ENCODE measurements at regions not wholly inside any gene's neighbourhood (a gene's known extent, or its start where the extent isn't known, plus 50 kb on each side); places are given as distances from the start of the nearest gene placed in this dataset.
A peak's percentile ranks its signal among the peaks of the same experiment; 100 is the strongest.
"Not testable (repeated sequence)": the region's sequence is repeated elsewhere in the genome, so short reads cannot be mapped to it uniquely, and the experiment has no call there.

- FAIRE-seq, result no peak
- DNase-seq (ENCODE audit: extremely low spot score, insufficient read length, low read depth), result no peak
Measured at GRCh38 chr5:77874691-77875090, 98.6 kb upstream of the TBCA start.

- no peak for DNase-seq (ENCODE audit: extremely low spot score, insufficient read length, low read depth)
- FAIRE-seq, result no peak
Measured at GRCh38 chr5:77873239-77873638, 97.1 kb upstream of the TBCA start.

GRCh38 chr5:77871946-77872345 lies 95.8 kb upstream of the TBCA start:
- FAIRE-seq (no peak), DNase-seq (ENCODE audit: extremely low spot score, insufficient read length, low read depth) (no peak)

- no peak for FAIRE-seq
- no peak for DNase-seq (ENCODE audit: extremely low spot score, insufficient read length, low read depth)
Measured at GRCh38 chr5:77871016-77871415, 94.9 kb upstream of the TBCA start.

- DNase-seq (ENCODE audit: extremely low spot score, insufficient read length, low read depth) (no peak), FAIRE-seq (no peak)
Measured at GRCh38 chr5:77869116-77869798, 93.1 kb upstream of the TBCA start.

- DNase-seq (ENCODE audit: extremely low spot score, insufficient read length, low read depth), result no peak
- no peak for FAIRE-seq
Measured at GRCh38 chr5:77867914-77868313, 91.8 kb upstream of the TBCA start.

GRCh38 chr5:77867194-77867691 lies 91.1 kb upstream of the TBCA start:
- FAIRE-seq (no peak), DNase-seq (ENCODE audit: extremely low spot score, insufficient read length, low read depth) (no peak)

GRCh38 chr5:77866198-77866597 lies 90.1 kb upstream of the TBCA start:
- DNase-seq (ENCODE audit: extremely low spot score, insufficient read length, low read depth) (no peak), FAIRE-seq (no peak)

- DNase-seq (ENCODE audit: extremely low spot score, insufficient read length, low read depth) (no peak), FAIRE-seq (no peak)
Measured at GRCh38 chr5:77864997-77865396, 88.9 kb upstream of the TBCA start.

- FAIRE-seq (no peak), DNase-seq (ENCODE audit: extremely low spot score, insufficient read length, low read depth) (no peak)
Measured at GRCh38 chr5:77863181-77863580, 87.0 kb upstream of the TBCA start.

- DNase-seq (ENCODE audit: extremely low spot score, insufficient read length, low read depth) (no peak), FAIRE-seq (no peak)
Measured at GRCh38 chr5:77861576-77861975, 85.4 kb upstream of the TBCA start.

- DNase-seq (ENCODE audit: extremely low spot score, insufficient read length, low read depth) (no peak), FAIRE-seq (no peak)
Measured at GRCh38 chr5:77859306-77859705, 83.2 kb upstream of the TBCA start.

GRCh38 chr5:77858678-77859077 lies 82.5 kb upstream of the TBCA start:
- DNase-seq (ENCODE audit: extremely low spot score, insufficient read length, low read depth); FAIRE-seq: not testable (repeated sequence)

- no peak for DNase-seq (ENCODE audit: extremely low spot score, insufficient read length, low read depth)
- FAIRE-seq, result no peak
Measured at GRCh38 chr5:77855369-77855768, 79.2 kb upstream of the TBCA start.

- FAIRE-seq (no peak), DNase-seq (ENCODE audit: extremely low spot score, insufficient read length, low read depth) (no peak)
Measured at GRCh38 chr5:77853353-77853907, 77.3 kb upstream of the TBCA start.

- peak; percentile 95 for FAIRE-seq
- peak; percentile 64 for DNase-seq (ENCODE audit: extremely low spot score, insufficient read length, low read depth)
Measured at GRCh38 chr5:77852514-77853352, 76.6 kb upstream of the TBCA start.

- no peak for DNase-seq (ENCODE audit: extremely low spot score, insufficient read length, low read depth)
- FAIRE-seq, result no peak
Measured at GRCh38 chr5:77852068-77852513, 76.0 kb upstream of the TBCA start.

- DNase-seq (ENCODE audit: extremely low spot score, insufficient read length, low read depth) (peak; percentile 23), FAIRE-seq (peak; percentile 51)
Measured at GRCh38 chr5:77851176-77852067, 75.3 kb upstream of the TBCA start.

- DNase-seq (ENCODE audit: extremely low spot score, insufficient read length, low read depth) (no peak), FAIRE-seq (no peak)
Measured at GRCh38 chr5:77850536-77851175, 74.5 kb upstream of the TBCA start.

All from GM18507 (cell line).